IMR-90 (cell line): ENCODE measurements at regions not wholly inside any gene's neighbourhood (a gene's known extent, or its start where the extent isn't known, plus 50 kb on each side); places are given as distances from the start of the nearest gene placed in this dataset.

ENCODE experiments used
- ATAC-seq: fragments of 200-7000 bp; cut with Tn5 transposase; 2 replicates; pipeline ENCODE4 v1.9.1; 2020; ENCODE audit warnings: low read depth, mild to moderate bottlenecking, moderate library complexity
- BruUV-seq: library from RNA; stranded (reverse); fragments of 400-500 nt; replicated peaks from 2 replicates; lab custom pipeline; 2021; lab: Mats Ljungman, UMichigan
- CTCF ChIA-PET: fragments of 300-600 bp; formaldehyde crosslinking; extraction: SDS; loops from one replicate; lab custom pipeline; 2021; ENCODE audit warnings: antibody characterized with exemption; lab: Yijun Ruan, JAX
- POLR2A ChIA-PET: fragments of 300-600 bp; sonication (Branson Sonifier 250); formaldehyde crosslinking; loops from one replicate; lab custom pipeline; 2022; ENCODE audit warnings: antibody characterized with exemption; ENCODE audit not compliant: unreplicated experiment; lab: Charles Lee
- DNase-seq: peaks from one replicate; pipeline ENCODE4 v3.0.0; 2013
- H2AFZ ChIP-seq: replicated peaks from 2 replicates; pipeline ENCODE3; 2013; ENCODE audit warnings: low read length, mild to moderate bottlenecking; ENCODE audit not compliant: poor library complexity
- H2AK5ac ChIP-seq: 2 replicates; pipeline ENCODE4 v1.6.1; 2013; ENCODE audit warnings: low read depth, low read length, inconsistent platforms
- H2AK9ac ChIP-seq: replicated peaks from 2 replicates; pipeline ENCODE3; 2013; ENCODE audit warnings: mild to moderate bottlenecking, low read depth, low read length, moderate library complexity; ENCODE audit not compliant: poor library complexity
- H2BK120ac ChIP-seq: 2 replicates; pipeline ENCODE4 v1.6.1; 2013; ENCODE audit warnings: low read depth, low read length, inconsistent platforms
- H2BK15ac ChIP-seq: 3 replicates; pipeline ENCODE4 v1.6.1; 2013; ENCODE audit warnings: low read depth, low read length, inconsistent platforms
- H2BK20ac ChIP-seq: 2 replicates; pipeline ENCODE4 v1.6.1; 2013; ENCODE audit warnings: low read depth, mild to moderate bottlenecking, inconsistent platforms, low read length, moderate library complexity
- H2BK5ac ChIP-seq: 2 replicates; pipeline ENCODE4 v1.6.1; 2013; ENCODE audit warnings: mild to moderate bottlenecking, low read depth, low read length, inconsistent platforms; ENCODE audit not compliant: poor library complexity, severe bottlenecking
- H3K14ac ChIP-seq: replicated peaks from 2 replicates; pipeline ENCODE4 v1.6.1; 2013; ENCODE audit warnings: low read depth, low read length, inconsistent platforms
- H3K18ac ChIP-seq: 2 replicates; pipeline ENCODE4 v1.6.1; 2013; ENCODE audit warnings: low read depth, low read length, control low read depth
- H3K23ac ChIP-seq: 2 replicates; pipeline ENCODE4 v1.6.1; 2013; ENCODE audit warnings: low read depth, low read length, inconsistent platforms
- H3K27ac ChIP-seq: 2 replicates; pipeline ENCODE4 v1.5.1; 2013; ENCODE audit warnings: mild to moderate bottlenecking, control low read depth, low read length; ENCODE audit not compliant: insufficient read depth
- H3K27me3 ChIP-seq: 2 replicates; pipeline ENCODE4 v1.6.1; 2013; ENCODE audit warnings: low read length; ENCODE audit not compliant: control insufficient read depth, insufficient read depth
- H3K36me3 ChIP-seq: 2 replicates; pipeline ENCODE4 v1.6.1; 2013; ENCODE audit warnings: low read length, mixed read lengths; ENCODE audit not compliant: control insufficient read depth, insufficient read depth
- H3K4ac ChIP-seq: 2 replicates; pipeline ENCODE4 v1.6.1; 2013; ENCODE audit warnings: low read depth, low read length, inconsistent platforms
- H3K4me1 ChIP-seq: 2 replicates; pipeline ENCODE4 v1.6.1; 2013; ENCODE audit warnings: low read length, mixed read lengths; ENCODE audit not compliant: control insufficient read depth, insufficient read depth
- H3K4me2 ChIP-seq: 2 replicates; pipeline ENCODE4 v1.6.1; 2013; ENCODE audit warnings: low read depth, mild to moderate bottlenecking, control low read depth, low read length, moderate library complexity
- H3K4me3 ChIP-seq: 2 replicates; pipeline ENCODE4 v1.5.1; 2013; ENCODE audit warnings: low read depth, mild to moderate bottlenecking, control low read depth, low read length, moderate library complexity; ENCODE audit not compliant: insufficient read depth
- H3K56ac ChIP-seq: 2 replicates; pipeline ENCODE4 v1.6.1; 2013; ENCODE audit warnings: low read length, inconsistent platforms; ENCODE audit not compliant: insufficient read depth; ENCODE audit errors: extremely low read depth
- H3K79me1 ChIP-seq, 2 experiments: 2 replicates each; pipeline ENCODE4 v1.6.1; 2013; ENCODE audit warnings: low read length in 2 of 2, inconsistent platforms in 1 of 2, low read depth in 1 of 2
- H3K9ac ChIP-seq: 2 replicates; pipeline ENCODE4 v1.6.1; 2013; ENCODE audit warnings: low read depth, low read length, control low read depth
- H3K9me1 ChIP-seq: 2 replicates; pipeline ENCODE4 v1.6.1; 2013; ENCODE audit warnings: low read length, inconsistent platforms; ENCODE audit not compliant: insufficient read depth
- H3K9me3 ChIP-seq: 2 replicates; pipeline ENCODE4 v1.6.1; 2013; ENCODE audit warnings: low read length; ENCODE audit not compliant: control insufficient read depth, insufficient read depth
- H4K20me1 ChIP-seq: 2 replicates; pipeline ENCODE4 v1.6.1; 2013; ENCODE audit warnings: low read length, inconsistent platforms; ENCODE audit not compliant: insufficient read depth
- H4K5ac ChIP-seq: 2 replicates; pipeline ENCODE4 v1.6.1; 2013; ENCODE audit warnings: mild to moderate bottlenecking, low read depth, low read length, control low read depth
- H4K8ac ChIP-seq, 2 experiments: 2 replicates each; pipeline ENCODE4 v1.6.1; 2013; ENCODE audit warnings: low read depth in 2 of 2, low read length in 2 of 2, control low read depth in 1 of 2, inconsistent platforms in 1 of 2
- H4K91ac ChIP-seq: 2 replicates; pipeline ENCODE4 v1.6.1; 2013; ENCODE audit warnings: low read depth, low read length, inconsistent platforms; ENCODE audit not compliant: insufficient read depth
- BHLHE40 ChIP-seq: fragments of 150-350 bp; IDR thresholded peaks from 2 replicates; pipeline ENCODE4 v1.6.1; 2016; ENCODE audit warnings: mild to moderate bottlenecking, low read depth, low read length
- CEBPB ChIP-seq: IDR thresholded peaks from 2 replicates; pipeline ENCODE4 v1.6.1; 2012; ENCODE audit warnings: low read depth, low read length, improper control_type of control experiment
- CHD1 ChIP-seq: IDR thresholded peaks from 2 replicates; pipeline ENCODE4 v1.6.1; 2012; ENCODE audit warnings: low read depth, low read length, improper control_type of control experiment
- FOS ChIP-seq: fragments of 150-350 bp; IDR thresholded peaks from 2 replicates; pipeline ENCODE4 v1.6.1; 2016; ENCODE audit warnings: low read depth, low read length
- MAFK ChIP-seq: IDR thresholded peaks from 2 replicates; pipeline ENCODE4 v1.6.1; 2012; ENCODE audit warnings: low read depth, low read length, improper control_type of control experiment
- MAZ ChIP-seq: IDR thresholded peaks from 2 replicates; pipeline ENCODE4 v1.6.1; 2012; ENCODE audit warnings: low read depth, mild to moderate bottlenecking, low read length, improper control_type of control experiment, moderate library complexity, borderline replicate concordance
- MXI1 ChIP-seq: IDR thresholded peaks from 2 replicates; pipeline ENCODE4 v1.6.1; 2012; ENCODE audit warnings: low read depth, mild to moderate bottlenecking, low read length, moderate library complexity, borderline replicate concordance
- POLR2A ChIP-seq: IDR thresholded peaks from 2 replicates; pipeline ENCODE4 v1.6.1; 2012; ENCODE audit warnings: mild to moderate bottlenecking, low read depth, low read length
- RAD21 ChIP-seq: IDR thresholded peaks from 2 replicates; pipeline ENCODE4 v1.6.1; 2012; ENCODE audit warnings: low read length, improper control_type of control experiment
- RCOR1 ChIP-seq: IDR thresholded peaks from 2 replicates; pipeline ENCODE4 v1.6.1; 2012; ENCODE audit warnings: mild to moderate bottlenecking, low read length, improper control_type of control experiment; ENCODE audit not compliant: insufficient replicate concordance
- WGBS, 2 experiments: methylation state at CpG; one replicate each; pipeline versions ENCODE4 v1.1.5 to v1.1.7; 2013; ENCODE audit warnings: missing lambda C conversion rate in 2 of 2; ENCODE audit not compliant: insufficient read length in 1 of 2; ENCODE audit errors: extremely low coverage in 2 of 2; 5-methylcytosine and 5-hydroxymethylcytosine counted together
- dilution Hi-C: fragments of 300-500 bp; cut with HindIII; formaldehyde crosslinking; loops from one replicate; pipeline ENCODE4 v1.14.3; 2018; ENCODE audit warnings: low sequenced_read_pairs; ENCODE audit not compliant: unreplicated experiment
- in situ Hi-C: fragments of 300-500 bp; cut with MboI; formaldehyde crosslinking; loops from 3 replicates; pipeline ENCODE4 v1.14.3; 2019; ENCODE audit warnings: low sequenced_read_pairs, inconsistent platforms, mixed read lengths
- intact Hi-C: fragments of 100-400 bp; cut with micrococcal nuclease; formaldehyde crosslinking; loops from 2 replicates; pipeline ENCODE4 v1.10.0; 2022
- TF ChIP-seq, protein P1 (sequence below): conservative IDR thresholded peaks from 2 replicates; pipeline ENCODE4 v1.5.1; 2012; ENCODE audit warnings: mild to moderate bottlenecking, low read depth, low read length, improper control_type of control experiment
- TF ChIP-seq, protein P2 (sequence below): fragments of 150-350 bp; IDR thresholded peaks from 2 replicates; pipeline ENCODE4 v1.6.1; 2017; ENCODE audit warnings: mild to moderate bottlenecking, antibody characterized with exemption, low read length, low read depth
- TF ChIP-seq, protein P3 (sequence below): fragments of 150-350 bp; IDR thresholded peaks from 2 replicates; pipeline ENCODE4 v1.6.1; 2016; ENCODE audit warnings: low read depth, mild to moderate bottlenecking, low read length, moderate library complexity, borderline replicate concordance

DNA sequence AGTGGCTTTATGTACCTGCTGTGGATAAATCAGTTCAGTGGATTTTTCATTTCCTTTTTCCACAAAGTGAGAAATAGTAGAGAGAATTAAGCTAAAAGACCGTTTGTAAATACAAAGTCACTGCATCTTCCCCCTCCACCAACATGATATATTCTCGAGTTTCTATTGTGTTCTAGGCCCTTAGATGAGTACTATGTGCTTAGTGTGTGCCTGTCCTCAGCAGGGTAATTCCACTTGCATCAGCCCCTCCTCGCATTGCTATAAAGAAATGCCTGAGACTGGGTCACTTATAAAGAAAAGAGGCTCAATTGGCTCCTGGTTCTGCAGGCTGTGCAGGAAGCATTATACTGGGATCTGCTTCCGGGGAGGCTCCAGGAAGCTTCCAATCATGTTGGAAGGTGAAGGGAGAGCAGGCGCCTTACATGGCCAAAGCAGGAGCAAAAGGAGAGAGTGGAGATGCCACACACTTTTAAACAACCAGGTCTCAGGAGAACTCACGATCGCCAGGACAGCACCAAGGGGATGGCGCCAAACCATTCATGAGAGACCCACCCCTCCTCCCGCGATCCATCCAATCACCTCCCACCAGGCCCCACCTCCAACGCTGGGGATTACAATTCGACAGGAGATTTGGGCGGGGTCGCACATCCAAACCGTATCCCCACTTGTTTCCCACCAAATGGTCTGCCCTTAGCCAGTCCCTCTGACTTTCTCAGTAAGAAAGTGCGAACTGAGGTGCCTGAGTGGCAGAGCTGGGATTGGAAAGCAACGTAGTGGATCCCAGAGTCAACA lies 102.3 kb upstream of the ABCC4 start:
- peak; percentile 30 for ATAC-seq
- in situ Hi-C loops = loop anchor here (5.0 to 25.0 kb wide), 2 partner anchors 211 to 741 kb away; no protein-coding TSS in a partner anchor
- no peak overlapping the region for H2BK5ac ChIP-seq
- TF ChIP-seq MXI1 (no peak), BHLHE40 (no peak), MAFK (no peak), MAZ (no peak), CHD1 (no peak), RCOR1 (no peak), RAD21 (no peak), POLR2A (no peak), CEBPB (no peak), FOS (no peak)
- TF ChIP-seq, protein P1, sequence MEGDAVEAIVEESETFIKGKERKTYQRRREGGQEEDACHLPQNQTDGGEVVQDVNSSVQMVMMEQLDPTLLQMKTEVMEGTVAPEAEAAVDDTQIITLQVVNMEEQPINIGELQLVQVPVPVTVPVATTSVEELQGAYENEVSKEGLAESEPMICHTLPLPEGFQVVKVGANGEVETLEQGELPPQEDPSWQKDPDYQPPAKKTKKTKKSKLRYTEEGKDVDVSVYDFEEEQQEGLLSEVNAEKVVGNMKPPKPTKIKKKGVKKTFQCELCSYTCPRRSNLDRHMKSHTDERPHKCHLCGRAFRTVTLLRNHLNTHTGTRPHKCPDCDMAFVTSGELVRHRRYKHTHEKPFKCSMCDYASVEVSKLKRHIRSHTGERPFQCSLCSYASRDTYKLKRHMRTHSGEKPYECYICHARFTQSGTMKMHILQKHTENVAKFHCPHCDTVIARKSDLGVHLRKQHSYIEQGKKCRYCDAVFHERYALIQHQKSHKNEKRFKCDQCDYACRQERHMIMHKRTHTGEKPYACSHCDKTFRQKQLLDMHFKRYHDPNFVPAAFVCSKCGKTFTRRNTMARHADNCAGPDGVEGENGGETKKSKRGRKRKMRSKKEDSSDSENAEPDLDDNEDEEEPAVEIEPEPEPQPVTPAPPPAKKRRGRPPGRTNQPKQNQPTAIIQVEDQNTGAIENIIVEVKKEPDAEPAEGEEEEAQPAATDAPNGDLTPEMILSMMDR = no peak
- TF ChIP-seq, protein P2, sequence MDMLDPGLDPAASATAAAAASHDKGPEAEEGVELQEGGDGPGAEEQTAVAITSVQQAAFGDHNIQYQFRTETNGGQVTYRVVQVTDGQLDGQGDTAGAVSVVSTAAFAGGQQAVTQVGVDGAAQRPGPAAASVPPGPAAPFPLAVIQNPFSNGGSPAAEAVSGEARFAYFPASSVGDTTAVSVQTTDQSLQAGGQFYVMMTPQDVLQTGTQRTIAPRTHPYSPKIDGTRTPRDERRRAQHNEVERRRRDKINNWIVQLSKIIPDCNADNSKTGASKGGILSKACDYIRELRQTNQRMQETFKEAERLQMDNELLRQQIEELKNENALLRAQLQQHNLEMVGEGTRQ = no peak
- TF ChIP-seq, protein P3, sequence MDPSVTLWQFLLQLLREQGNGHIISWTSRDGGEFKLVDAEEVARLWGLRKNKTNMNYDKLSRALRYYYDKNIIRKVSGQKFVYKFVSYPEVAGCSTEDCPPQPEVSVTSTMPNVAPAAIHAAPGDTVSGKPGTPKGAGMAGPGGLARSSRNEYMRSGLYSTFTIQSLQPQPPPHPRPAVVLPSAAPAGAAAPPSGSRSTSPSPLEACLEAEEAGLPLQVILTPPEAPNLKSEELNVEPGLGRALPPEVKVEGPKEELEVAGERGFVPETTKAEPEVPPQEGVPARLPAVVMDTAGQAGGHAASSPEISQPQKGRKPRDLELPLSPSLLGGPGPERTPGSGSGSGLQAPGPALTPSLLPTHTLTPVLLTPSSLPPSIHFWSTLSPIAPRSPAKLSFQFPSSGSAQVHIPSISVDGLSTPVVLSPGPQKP = no peak

More for the DNA sequence above, 102.3 kb upstream of the ABCC4 start:
- peak overlapping the region; percentile 91 for H2AK9ac ChIP-seq
- no peak overlapping the region; the same call in 1 of the 2 replicates for H3K18ac ChIP-seq
- BruUV-seq = no TSS peak
- H3K4me1 ChIP-seq = peaks cover 3% of the 10 kb centered on the region; the same call in 1 of the 2 replicates
- no peak overlapping the region for H3K56ac ChIP-seq
- no peak overlapping the region for H2AK5ac ChIP-seq
- H3K9me3 ChIP-seq = no peaks in the 10 kb centered on the region
- no peaks in the 10 kb centered on the region for H3K9me1 ChIP-seq
- CTCF ChIA-PET = interaction anchor here (1.0 to 3.4 kb wide), 15 partner anchors 11 to 732 kb away, joined by 3 to 22 read pairs (median 4); no protein-coding TSS in a partner anchor
- H2BK15ac ChIP-seq = no peak overlapping the region
- no peaks in the 10 kb centered on the region; the same call in 1 of the 2 replicates for H3K27me3 ChIP-seq
- H3K4ac ChIP-seq = peak overlapping the region; percentile 55; the same call in 1 of the 2 replicates
- H2BK20ac ChIP-seq = peak overlapping the region; percentile 26; the same call in 1 of the 2 replicates
- H3K23ac ChIP-seq = 0 out of 2 replicates have a peak overlapping the region, but pooled peaks have one; percentile 32
- POLR2A ChIA-PET = interaction anchor here (1.4 kb wide), 1 partner anchor 214 kb away, joined by 4 read pairs; no protein-coding TSS in a partner anchor
- WGBS, 2 experiments = 26% methylated on average over 3 of the region's 17 CpGs; no CpG with 5 or more reads in 1 of the 2 experiments
- H3K79me1 ChIP-seq = no peaks in the 10 kb centered on the region
- peak overlapping the region; percentile 32 for H3K14ac ChIP-seq
- H2AFZ ChIP-seq = peak overlapping the region; percentile 92
- H3K36me3 ChIP-seq = no peaks in the 10 kb centered on the region
- no peak overlapping the region; the same call in 1 of the 2 replicates for H4K5ac ChIP-seq
- no peak for DNase-seq
- dilution Hi-C loops = no loop called here
- H3K9ac ChIP-seq = no peak overlapping the region
- H4K91ac ChIP-seq = no peak overlapping the region
- no peaks in the 10 kb centered on the region for H4K20me1 ChIP-seq
- peak overlapping the region; percentile 41 for H3K4me3 ChIP-seq
- peak overlapping the region in 1 of 2 experiments; percentile 47; a peak in 1 of 4 replicates for H4K8ac ChIP-seq
- peak overlapping the region; percentile 55; the same call in 1 of the 2 replicates for H2BK120ac ChIP-seq
- peak overlapping the region; percentile 98 for H3K4me2 ChIP-seq
- no peak overlapping the region for H3K27ac ChIP-seq
- intact Hi-C loops = loop anchor here (1.0 to 10.0 kb wide), 5 partner anchors 23 to 726 kb away; partner anchors contain the start of gene SOX21
